H1 (cell line): ENCODE measurements at regions not wholly inside any gene's neighbourhood (a gene's known extent, or its start where the extent isn't known, plus 50 kb on each side); places are given as distances from the start of the nearest gene placed in this dataset.
A peak's percentile ranks its signal among the peaks of the same experiment; 100 is the strongest.

Experiments used
- CTCF ChIA-PET: fragments of 300-600 bp; sonication (Branson Sonifier 250); formaldehyde crosslinking; loops from one replicate; lab custom pipeline; 2021; ENCODE audit not compliant: partially characterized antibody; lab: Charles Lee
- POLR2A ChIA-PET: fragments of 300-600 bp; sonication (Branson Sonifier 250); formaldehyde crosslinking; loops from one replicate; lab custom pipeline; 2021; ENCODE audit warnings: inconsistent platforms; ENCODE audit not compliant: partially characterized antibody; lab: Charles Lee
- DNase-seq, 2 experiments: peaks; one replicate each; pipeline versions ENCODE4 v3.0.0 to v3.0.0-alpha.2; 2010 to 2022; ENCODE audit warnings: low spot score in 2 of 2, low read depth in 1 of 2, mixed read lengths in 1 of 2
- FAIRE-seq: peaks from 2 replicates; lab custom pipeline; 2011; peaks lifted over from hg19 to GRCh38; lab: Jason Lieb, UNC
- H2AFZ ChIP-seq: 2 replicates; pipeline ENCODE4 v1.8.1; 2012; ENCODE audit warnings: low read length, inconsistent platforms
- H2AK5ac ChIP-seq: 2 replicates; pipeline ENCODE4 v1.6.1; 2013; ENCODE audit warnings: low read depth, low read length
- H2BK120ac ChIP-seq: replicated peaks from 2 replicates; pipeline ENCODE3; 2013; ENCODE audit warnings: low read depth, low read length, inconsistent platforms
- H2BK12ac ChIP-seq: 2 replicates; pipeline ENCODE4 v1.6.1; 2013; ENCODE audit warnings: low read depth, low read length
- H2BK15ac ChIP-seq: 2 replicates; pipeline ENCODE4 v1.6.1; 2013; ENCODE audit warnings: low read length
- H2BK20ac ChIP-seq: 2 replicates; pipeline ENCODE4 v1.6.1; 2013; ENCODE audit warnings: low read length
- H2BK5ac ChIP-seq: 2 replicates; pipeline ENCODE4 v1.6.1; 2013; ENCODE audit warnings: low read depth, low read length
- H3K14ac ChIP-seq: 2 replicates; pipeline ENCODE4 v1.6.1; 2013; ENCODE audit warnings: inconsistent platforms; ENCODE audit not compliant: insufficient read length
- H3K18ac ChIP-seq: 2 replicates; pipeline ENCODE4 v1.6.1; 2013; ENCODE audit warnings: low read length; ENCODE audit errors: extremely low read depth
- H3K23ac ChIP-seq: 2 replicates; pipeline ENCODE4 v1.6.1; 2013; ENCODE audit warnings: inconsistent platforms; ENCODE audit not compliant: insufficient read length
- H3K23me2 ChIP-seq: 2 replicates; pipeline ENCODE4 v1.6.1; 2013; ENCODE audit warnings: low read depth, low read length
- H3K27ac ChIP-seq: 2 replicates; pipeline ENCODE4 v1.6.1; 2011; ENCODE audit warnings: low read depth, low read length, inconsistent platforms
- H3K27me3 ChIP-seq, 4 experiments: replicated peaks in 1 of 4; 1 replicate in 1 of 4; 2 replicates in 3 of 4; pipeline versions ENCODE4 v1.6.1 to v1.8.1; 2011 to 2013; ENCODE audit warnings: low read length in 3 of 4, mild to moderate bottlenecking in 3 of 4, inconsistent platforms in 2 of 4, mixed read lengths in 2 of 4, moderate library complexity in 1 of 4; ENCODE audit not compliant: control insufficient read depth in 3 of 4, insufficient read depth in 3 of 4; ENCODE audit errors: extremely low read depth in 1 of 4
- H3K36me3 ChIP-seq, 4 experiments: 2 replicates each; pipeline versions ENCODE4 v1.6.1 to v1.8.1; 2011 to 2013; ENCODE audit warnings: mild to moderate bottlenecking in 4 of 4, low read length in 3 of 4, moderate library complexity in 2 of 4, control low read depth in 1 of 4, inconsistent platforms in 1 of 4; ENCODE audit not compliant: insufficient read depth in 4 of 4, control insufficient read depth in 2 of 4
- H3K4ac ChIP-seq: replicated peaks from 2 replicates; pipeline ENCODE3; 2013; ENCODE audit warnings: low read length, low read depth, mixed read lengths, inconsistent platforms; ENCODE audit not compliant: insufficient read length
- H3K4me1 ChIP-seq, 4 experiments: replicated peaks in 1 of 4; 1 replicate in 1 of 4; 2 replicates in 3 of 4; pipeline versions ENCODE4 v1.6.1 to v1.8.1; 2011 to 2013; ENCODE audit warnings: low read length in 3 of 4, inconsistent platforms in 2 of 4, mixed read lengths in 1 of 4; ENCODE audit not compliant: insufficient read depth in 4 of 4, control insufficient read depth in 3 of 4
- H3K4me2 ChIP-seq, 2 experiments: 2 replicates each; pipeline versions ENCODE4 v1.6.1 to v1.8.1; 2011 to 2013; ENCODE audit warnings: low read depth in 2 of 2, low read length in 2 of 2, control low read depth in 1 of 2, inconsistent platforms in 1 of 2, mild to moderate bottlenecking in 1 of 2; ENCODE audit not compliant: insufficient read depth in 1 of 2
- H3K4me3 ChIP-seq, 4 experiments: fragments of 200-600, 300-600 bp in 1 of 4; sonication (generic), shearing (Covaris generic), sonication (Bioruptor Twin) in 1 of 4; 2 replicates each; pipeline versions ENCODE4 v1.5.1 to v1.8.1; 2011 to 2016; ENCODE audit warnings: low read length in 4 of 4, low read depth in 3 of 4, control low read depth in 2 of 4, inconsistent platforms in 2 of 4, mild to moderate bottlenecking in 2 of 4, mixed read lengths in 1 of 4, moderate library complexity in 1 of 4; ENCODE audit not compliant: insufficient read depth in 2 of 4; ENCODE audit errors: extremely low read depth in 1 of 4
- H3K56ac ChIP-seq: replicated peaks from 2 replicates; pipeline ENCODE3; 2013; ENCODE audit warnings: low read depth, mild to moderate bottlenecking, mixed read lengths, low read length, inconsistent platforms; ENCODE audit not compliant: insufficient read length
- H3K79me1 ChIP-seq: 2 replicates; pipeline ENCODE4 v1.6.1; 2013; ENCODE audit warnings: low read depth, low read length, control low read depth
- H3K79me2 ChIP-seq, 2 experiments: 2 replicates each; pipeline versions ENCODE4 v1.6.1 to v1.8.1; 2012 to 2013; ENCODE audit warnings: low read length in 2 of 2, mild to moderate bottlenecking in 2 of 2, inconsistent platforms in 1 of 2; ENCODE audit not compliant: insufficient read depth in 2 of 2, control insufficient read depth in 1 of 2
- H3K9ac ChIP-seq, 4 experiments: replicated peaks in 1 of 4; 1 replicate in 1 of 4; 2 replicates in 3 of 4; pipeline versions ENCODE4 v1.6.1 to v1.8.1; 2011 to 2013; ENCODE audit warnings: low read depth in 3 of 4, low read length in 3 of 4, control low read depth in 2 of 4, mild to moderate bottlenecking in 2 of 4, moderate library complexity in 2 of 4, inconsistent platforms in 1 of 4; ENCODE audit errors: extremely low read depth in 1 of 4
- H3K9me3 ChIP-seq, 2 experiments: 2 replicates each; pipeline versions ENCODE4 v1.6.1 to v1.8.1; 2012 to 2013; ENCODE audit warnings: mild to moderate bottlenecking in 2 of 2, moderate library complexity in 2 of 2, control low read depth in 1 of 2, inconsistent platforms in 1 of 2, low read depth in 1 of 2, low read length in 1 of 2, mixed read lengths in 1 of 2; ENCODE audit not compliant: insufficient read depth in 2 of 2
- H4K20me1 ChIP-seq, 2 experiments: replicated peaks in 1 of 2; 2 replicates each; pipeline versions ENCODE3 to v1.8.1; 2011 to 2013; ENCODE audit warnings: inconsistent platforms in 2 of 2, low read length in 2 of 2, mild to moderate bottlenecking in 1 of 2; ENCODE audit not compliant: insufficient read depth in 2 of 2, control insufficient read depth in 1 of 2
- H4K5ac ChIP-seq: 2 replicates; pipeline ENCODE4 v1.6.1; 2013; ENCODE audit warnings: low read length, low read depth, mixed read lengths, inconsistent platforms; ENCODE audit not compliant: insufficient read length
- H4K8ac ChIP-seq: 2 replicates; pipeline ENCODE4 v1.8.0; 2013; ENCODE audit warnings: mild to moderate bottlenecking, moderate library complexity, low read length, inconsistent platforms; ENCODE audit not compliant: insufficient read depth; ENCODE audit errors: extremely low read depth
- H4K91ac ChIP-seq: replicated peaks from 2 replicates; pipeline ENCODE3; 2013; ENCODE audit warnings: low read length, mixed read lengths, inconsistent platforms; ENCODE audit not compliant: insufficient read length
- TAF1 ChIP-seq: IDR thresholded peaks from 2 replicates; pipeline ENCODE4 v1.6.1; 2011; ENCODE audit warnings: mild to moderate bottlenecking, low read depth, low read length
- WGBS, 2 experiments: shearing (Covaris generic) in 1 of 2; methylation state at CpG; one replicate each; pipeline versions ENCODE4 v1.1.6 to v1.1.7; 2013 to 2015; ENCODE audit warnings: low lambda C conversion rate in 2 of 2, mixed read lengths in 2 of 2, inconsistent platforms in 1 of 2, low coverage in 1 of 2, missing lambda C conversion rate in 1 of 2; ENCODE audit not compliant: insufficient replicate concordance in 2 of 2, insufficient coverage in 1 of 2, insufficient read length in 1 of 2; ENCODE audit errors: extremely low coverage in 1 of 2, missing lambda C conversion rate in 1 of 2; 5-methylcytosine and 5-hydroxymethylcytosine counted together

DNA sequence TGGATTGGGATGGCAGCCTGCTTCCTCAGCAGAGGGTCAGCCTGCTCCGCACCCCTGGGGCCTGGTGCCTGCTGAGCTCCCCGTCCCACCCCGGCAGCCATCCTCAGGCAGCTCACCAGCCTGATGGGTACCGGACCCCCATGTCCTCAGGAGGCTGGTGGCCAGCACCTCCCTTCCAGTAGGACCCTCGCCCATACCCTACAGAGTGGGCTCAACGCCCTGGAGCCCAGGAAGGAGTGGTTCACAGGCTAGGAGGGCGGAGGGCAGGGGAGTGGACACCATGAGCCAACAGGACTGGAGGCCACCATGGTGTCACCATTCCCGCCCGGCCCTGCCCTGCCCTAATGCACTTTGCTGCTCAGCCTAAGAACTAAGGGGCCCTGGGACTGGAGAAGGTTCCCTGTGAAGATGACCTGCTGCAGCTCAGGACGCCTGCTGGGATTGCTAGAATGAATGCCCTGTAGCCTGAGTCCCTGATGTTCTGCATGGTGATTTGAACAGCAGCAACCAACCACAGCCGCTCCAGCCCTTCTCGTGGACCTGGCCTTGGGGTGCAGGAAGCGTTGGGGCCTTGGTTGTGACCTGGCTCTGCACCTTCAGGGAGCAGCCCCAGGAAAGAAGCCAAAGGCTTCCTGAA is 1080.8 kb downstream of the BRD1 start:
- no peaks in the 10 kb centered on the region for H3K36me3 ChIP-seq
- H3K4me1 ChIP-seq: no peaks in the 10 kb centered on the region; a peak in 1 of 7 replicates
- H3K23me2 ChIP-seq: no peaks in the 10 kb centered on the region
- H2BK20ac ChIP-seq: no peak overlapping the region
- H3K14ac ChIP-seq: no peak overlapping the region
- POLR2A ChIA-PET: no interaction called here
- FAIRE-seq (no peak), DNase-seq (peak in 1 of 2 experiments; percentile 33)
- peak overlapping the region; percentile 2; the same call in 1 of the 2 replicates for H4K8ac ChIP-seq
- CTCF ChIA-PET: interaction anchor here (0.6 to 1.4 kb wide), 2 partner anchors 9 to 129 kb away, joined by 4 read pairs; no protein-coding TSS in a partner anchor
- H3K18ac ChIP-seq: no peak overlapping the region
- no peak overlapping the region for H2BK15ac ChIP-seq
- WGBS, 2 experiments: 85% methylated on average over 8 of the region's 13 CpGs; no CpG with 5 or more reads in 1 of the 2 experiments
- no peaks in the 10 kb centered on the region for H3K79me2 ChIP-seq
- no peak overlapping the region for H4K5ac ChIP-seq
- no peaks in the 10 kb centered on the region for H3K27me3 ChIP-seq
- H2BK5ac ChIP-seq: no peak overlapping the region
- H3K4ac ChIP-seq: no peak overlapping the region
- H3K23ac ChIP-seq: no peak overlapping the region
- peaks cover 2 to 4% of the 10 kb centered on the region in 2 experiments for H4K20me1 ChIP-seq
- no peak overlapping the region for H3K56ac ChIP-seq
- H4K91ac ChIP-seq: no peak overlapping the region
- no peak overlapping the region for H2BK120ac ChIP-seq
- H3K4me3 ChIP-seq: no peak overlapping the region
- H2AFZ ChIP-seq: no peak overlapping the region
- no peak overlapping the region for H3K27ac ChIP-seq
- no peak overlapping the region for H2BK12ac ChIP-seq
- H3K9ac ChIP-seq: no peak overlapping the region
- no peak overlapping the region for H3K4me2 ChIP-seq
- H3K9me3 ChIP-seq: no peaks in the 10 kb centered on the region
- H3K79me1 ChIP-seq: no peaks in the 10 kb centered on the region
- no peak overlapping the region for H2AK5ac ChIP-seq
- TF ChIP-seq TAF1: no peak
